NCI-H1436 (cell line): ENCODE measurements at regions not wholly inside any gene's neighbourhood (a gene's known extent, or its start where the extent isn't known, plus 50 kb on each side); places are given as distances from the start of the nearest gene placed in this dataset.

ENCODE experiments used
- DNase-seq: peaks from one replicate; lab custom pipeline; 2025; lab: John Stamatoyannopoulos, UW

GRCh38 chr2:104163611-104164130, 690.2 kb upstream of the POU3F3 start:
- DNase-seq: no peak

GRCh38 chr2:104164721-104165252, 689.1 kb upstream of the POU3F3 start:
- DNase-seq: no peak

GRCh38 chr2:104177179-104177578, 676.7 kb upstream of the POU3F3 start:
- no peak for DNase-seq

- DNase-seq: no peak
These were observed 674.3 kb upstream of the POU3F3 start for GRCh38 chr2:104179644-104180043.

- no peak for DNase-seq
These were observed 653.3 kb upstream of the POU3F3 start for GRCh38 chr2:104200533-104201168.

- no peak for DNase-seq
These were observed 640.2 kb upstream of the POU3F3 start for GRCh38 chr2:104213758-104214157.

GRCh38 chr2:104215269-104216161, 638.4 kb upstream of the POU3F3 start:
- DNase-seq: no peak

- no peak for DNase-seq
These were observed 620.3 kb upstream of the POU3F3 start for GRCh38 chr2:104233591-104233990.

GRCh38 chr2:104236491-104236890, 617.4 kb upstream of the POU3F3 start:
- no peak for DNase-seq

- DNase-seq: no peak
These were observed 612.9 kb upstream of the POU3F3 start for GRCh38 chr2:104240984-104241383.

GRCh38 chr2:104249629-104250028, 604.3 kb upstream of the POU3F3 start:
- DNase-seq: no peak

GRCh38 chr2:104250635-104251034, 603.3 kb upstream of the POU3F3 start:
- no peak for DNase-seq

GRCh38 chr2:104254017-104254416, 599.9 kb upstream of the POU3F3 start:
- no peak for DNase-seq

GRCh38 chr2:104262714-104263113, 591.2 kb upstream of the POU3F3 start:
- no peak for DNase-seq

GRCh38 chr2:104279646-104280045, 574.3 kb upstream of the POU3F3 start:
- no peak for DNase-seq

GRCh38 chr2:104280216-104280615, 573.7 kb upstream of the POU3F3 start:
- no peak for DNase-seq

GRCh38 chr2:104286841-104287240, 567.1 kb upstream of the POU3F3 start:
- no peak for DNase-seq

GRCh38 chr2:104289651-104290565, 564.0 kb upstream of the POU3F3 start:
- DNase-seq: no peak

GRCh38 chr2:104290566-104290891, 563.4 kb upstream of the POU3F3 start:
- DNase-seq: no peak

- no peak for DNase-seq
These were observed 541.2 kb upstream of the POU3F3 start for GRCh38 chr2:104312684-104313083.

- DNase-seq: no peak
These were observed 535.8 kb upstream of the POU3F3 start for GRCh38 chr2:104318001-104318665.
